Prostate gland (tissue), 2 donors: ENCODE measurements at regions not wholly inside any gene's neighbourhood (a gene's known extent, or its start where the extent isn't known, plus 50 kb on each side); places are given as distances from the start of the nearest gene placed in this dataset.

Experiments
- CTCF ChIP-seq, 4 experiments: fragments of 200-600 bp in 2 of 4; fragments of 450-650 bp in 2 of 4; sonication (generic) in 2 of 4; IDR thresholded peaks; 1 replicate in 3 of 4; 2 replicates in 1 of 4; pipeline ENCODE4 v1.5.1; 2016 to 2019; ENCODE audit warnings: antibody characterized with exemption in 4 of 4, mild to moderate bottlenecking in 2 of 4, moderate library complexity in 2 of 4
- POLR2AphosphoS5 ChIP-seq: sonication (generic); formaldehyde crosslinking; IDR thresholded peaks from one replicate; pipeline ENCODE4 v1.6.1; 2017; ENCODE audit warnings: antibody characterized with exemption

DNA sequence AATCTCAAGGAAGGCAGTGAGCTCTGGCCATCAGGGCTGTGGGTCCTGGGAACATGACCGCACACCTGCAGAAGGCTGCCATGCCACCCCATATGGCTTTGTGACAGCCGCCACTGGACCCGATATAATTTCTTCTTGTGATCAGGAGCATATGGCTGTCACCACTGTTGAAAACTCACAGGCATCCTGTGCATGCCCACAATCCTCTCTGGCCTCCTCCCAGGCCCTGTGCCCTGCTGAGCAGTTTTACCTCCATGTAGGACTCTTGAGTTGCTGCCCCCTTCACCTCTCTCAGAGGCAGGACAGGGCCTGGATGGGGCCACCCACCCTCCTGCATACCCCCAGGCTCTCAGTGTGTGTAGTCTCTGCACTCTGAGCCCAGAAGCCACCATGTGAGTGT, 391.9 kb upstream of the AKR1E2 start:
- no peak for TF ChIP-seq CTCF (IDR thresholded peaks at IDR 0.05)
- TF ChIP-seq POLR2AphosphoS5: no peak
